ENCODE measurements at regions not wholly inside any gene's neighbourhood (a gene's known extent, or its start where the extent isn't known, plus 50 kb on each side); places are given as distances from the start of the nearest gene placed in this dataset.

GRCh38 chrX:13371186-13371585, 51.3 kb upstream of the ATXN3L start:
- H3K36me3 ChIP-seq (ENCODE audit: control insufficient read depth in 1 of 2, insufficient read depth in 2 of 2, low read length in 2 of 2): no peaks in the 10 kb centered on the region
- ChIA-PET POLR2A (no interaction called here), CTCF (no interaction called here), RAD21 (ENCODE audit: low non-redundant PET in 1 of 2, low total read pairs in 2 of 2, uncharacterized antibody in 2 of 2, unreplicated experiment in 2 of 2) (no interaction called here)
- no peaks in the 10 kb centered on the region for H3K79me2 ChIP-seq (ENCODE audit: insufficient read depth, low read length)
- no peaks in the 10 kb centered on the region for H3K9me2 ChIP-seq (ENCODE audit: insufficient read depth)
- no peak overlapping the region for H2AFZ ChIP-seq (ENCODE audit: low read depth, low read length, poor library complexity, severe bottlenecking)
- no peaks in the 10 kb centered on the region for H3K27me3 ChIP-seq (ENCODE audit: insufficient read depth, low read length)
- no peaks in the 10 kb centered on the region for H4K20me1 ChIP-seq (ENCODE audit: insufficient read depth)
- H3K27ac ChIP-seq (ENCODE audit: low read depth, low read length): no peak overlapping the region
- H3K4me3 ChIP-seq (replicated peaks in 1 of 2; ENCODE audit: low read depth in 1 of 2, low read length in 2 of 2): no peak overlapping the region
- intact Hi-C loops (cut with micrococcal nuclease): no loop called here
- no peak overlapping the region for H3K4me2 ChIP-seq (ENCODE audit: low read length)
- ATAC-seq (no peak), DNase-seq (ENCODE audit: low read depth, low spot score) (no peak)
- no peaks in the 10 kb centered on the region for H3K9me3 ChIP-seq (ENCODE audit: control insufficient read depth in 1 of 2, insufficient read depth in 1 of 2, low read depth in 1 of 2, low read length in 2 of 2)
- BruUV-seq (replicated peaks): no TSS peak
- no peaks in the 10 kb centered on the region for H3K4me1 ChIP-seq (ENCODE audit: control insufficient read depth in 1 of 2, insufficient read depth in 2 of 2, low read length in 2 of 2)
- TF ChIP-seq YY1 (IDR thresholded peaks at IDR 0.05; ENCODE audit: extremely low read depth, insufficient replicate concordance, low read depth, low read length) (no peak), CEBPB (IDR thresholded peaks at IDR 0.05; ENCODE audit: low read depth) (no peak), ZNF274 (IDR thresholded peaks at IDR 0.05; ENCODE audit: low read depth, low read length) (no peak), EGR1 (IDR thresholded peaks at IDR 0.05; ENCODE audit: low read depth) (no peak), SIN3A (IDR thresholded peaks at IDR 0.05; ENCODE audit: low read depth) (no peak), TCF7L2 (IDR thresholded peaks at IDR 0.05; ENCODE audit: borderline replicate concordance, extremely low read depth, insufficient read depth, insufficient read length) (no peak), ATF3 (IDR thresholded peaks at IDR 0.05) (no peak), POLR2AphosphoS5 (IDR thresholded peaks at IDR 0.05; ENCODE audit: low read depth, low read length) (no peak), SP1 (IDR thresholded peaks at IDR 0.05; ENCODE audit: low read depth) (no peak), RAD21 (IDR thresholded peaks at IDR 0.05; ENCODE audit: low read depth) (no peak), EZH2 (IDR thresholded peaks at IDR 0.05) (no peak), SRF (IDR thresholded peaks at IDR 0.05; ENCODE audit: low read depth) (no peak), ELF1 (IDR thresholded peaks at IDR 0.05; ENCODE audit: borderline replicate concordance, low read depth) (no peak), FOSL1 (IDR thresholded peaks at IDR 0.05; ENCODE audit: low read depth) (no peak)
- no peak overlapping the region for H3K9ac ChIP-seq (ENCODE audit: low read length)

GRCh38 chrX:13370713-13371112, 50.9 kb upstream of the ATXN3L start:
- ChIA-PET CTCF (no interaction called here), POLR2A (no interaction called here), RAD21 (ENCODE audit: low non-redundant PET in 1 of 2, low total read pairs in 2 of 2, uncharacterized antibody in 2 of 2, unreplicated experiment in 2 of 2) (no interaction called here)
- Histone ChIP-seq H3K79me2 (ENCODE audit: insufficient read depth, low read length) (no peaks in the 10 kb centered on the region), H3K9me3 (ENCODE audit: control insufficient read depth in 1 of 2, insufficient read depth in 1 of 2, low read depth in 1 of 2, low read length in 2 of 2) (no peaks in the 10 kb centered on the region), H4K20me1 (ENCODE audit: insufficient read depth) (no peaks in the 10 kb centered on the region), H3K4me1 (ENCODE audit: control insufficient read depth in 1 of 2, insufficient read depth in 2 of 2, low read length in 2 of 2) (no peaks in the 10 kb centered on the region), H3K27me3 (ENCODE audit: insufficient read depth, low read length) (no peaks in the 10 kb centered on the region), H3K4me2 (ENCODE audit: low read length) (no peak overlapping the region), H3K27ac (ENCODE audit: low read depth, low read length) (no peak overlapping the region), H3K36me3 (ENCODE audit: control insufficient read depth in 1 of 2, insufficient read depth in 2 of 2, low read length in 2 of 2) (no peaks in the 10 kb centered on the region), H3K9ac (ENCODE audit: low read length) (no peak overlapping the region), H3K4me3 (replicated peaks in 1 of 2; ENCODE audit: low read depth in 1 of 2, low read length in 2 of 2) (no peak overlapping the region), H2AFZ (ENCODE audit: low read depth, low read length, poor library complexity, severe bottlenecking) (no peak overlapping the region), H3K9me2 (ENCODE audit: insufficient read depth) (no peaks in the 10 kb centered on the region)
- ATAC-seq: no peak
- DNase-seq (ENCODE audit: low read depth, low spot score): no peak
- intact Hi-C loops (cut with micrococcal nuclease): no loop called here
- TF ChIP-seq EGR1 (IDR thresholded peaks at IDR 0.05; ENCODE audit: low read depth) (no peak), ATF3 (IDR thresholded peaks at IDR 0.05) (no peak), MAX (IDR thresholded peaks at IDR 0.05) (no peak), EZH2 (IDR thresholded peaks at IDR 0.05) (no peak), SP1 (IDR thresholded peaks at IDR 0.05; ENCODE audit: low read depth) (no peak), ZNF274 (IDR thresholded peaks at IDR 0.05; ENCODE audit: low read depth, low read length) (no peak), ELF1 (IDR thresholded peaks at IDR 0.05; ENCODE audit: borderline replicate concordance, low read depth) (no peak), SRF (IDR thresholded peaks at IDR 0.05; ENCODE audit: low read depth) (no peak), CEBPB (IDR thresholded peaks at IDR 0.05; ENCODE audit: low read depth) (no peak)
- BruUV-seq (replicated peaks): no TSS peak
